Kidney (tissue), 13 donors: ENCODE measurements at regions not wholly inside any gene's neighbourhood (a gene's known extent, or its start where the extent isn't known, plus 50 kb on each side); places are given as distances from the start of the nearest gene placed in this dataset.

Experiments
- DNase-seq, 5 donors: peaks; one replicate each; pipeline ENCODE4 v3.0.0-alpha.2; 2013 to 2020
- FAIRE-seq: peaks from 2 replicates; lab custom pipeline; 2012; peaks lifted over from hg19 to GRCh38; lab: Jason Lieb, UNC
- H3K27ac ChIP-seq, 2 donors: one replicate each; pipeline ENCODE4 v1.7.0; 2013; ENCODE audit warnings: low read depth in 2 of 2, low read length in 2 of 2, inconsistent platforms in 1 of 2
- H3K27me3 ChIP-seq: one replicate; pipeline ENCODE4 v1.7.1; 2013; ENCODE audit warnings: low read length, inconsistent platforms; ENCODE audit not compliant: control insufficient read depth, insufficient read depth
- H3K36me3 ChIP-seq, 3 donors: one replicate each; pipeline versions ENCODE4 v1.7.0 to v1.7.1; 2013; ENCODE audit warnings: low read length in 3 of 3, control low read depth in 1 of 3, inconsistent platforms in 1 of 3; ENCODE audit not compliant: insufficient read depth in 3 of 3, control insufficient read depth in 2 of 3
- H3K4me1 ChIP-seq, 3 donors: one replicate each; pipeline versions ENCODE4 v1.7.0 to v1.7.1; 2013; ENCODE audit warnings: low read length in 3 of 3, inconsistent platforms in 1 of 3, low read depth in 1 of 3; ENCODE audit not compliant: control insufficient read depth in 2 of 3, insufficient read depth in 2 of 3
- H3K4me3 ChIP-seq, 3 donors: one replicate each; pipeline versions ENCODE4 v1.7.0 to v1.8.1; 2013; ENCODE audit warnings: low read length in 3 of 3, control low read depth in 1 of 3, inconsistent platforms in 1 of 3
- H3K9ac ChIP-seq, 3 donors: one replicate each; pipeline versions ENCODE4 v1.7.0 to v1.7.1; 2013; ENCODE audit warnings: low read length in 3 of 3, control low read depth in 1 of 3, inconsistent platforms in 1 of 3
- H3K9me3 ChIP-seq, 3 donors: one replicate each; pipeline versions ENCODE4 v1.7.0 to v1.7.1; 2013; ENCODE audit warnings: low read length in 3 of 3, control low read depth in 1 of 3, inconsistent platforms in 1 of 3; ENCODE audit not compliant: control insufficient read depth in 2 of 3, insufficient read depth in 1 of 3
- intact Hi-C: fragments of 100-400 bp; cut with DNase I; formaldehyde crosslinking; loops from one replicate; pipeline ENCODE4 v1.11.1; 2022
- TF ChIP-seq, protein P1 (sequence below): IDR thresholded peaks from 3 replicates; pipeline ENCODE4 v1.5.1; 2012; ENCODE audit warnings: mild to moderate bottlenecking, moderate library complexity, borderline replicate concordance; ENCODE audit not compliant: insufficient read depth; ENCODE audit errors: extremely low read depth
- donor health status: control.
- donor health status: control.
- donor health status: control.
- donor health status: control.
- donor health status: control.
- donor health status: DM: yes; HTN: yes; CAD: no.
- donor health status: Normal renal cell carcinoma (clear cell type).

- no peak for DNase-seq
- no peak for FAIRE-seq
- Histone ChIP-seq H3K27me3 (no peaks in the 10 kb centered on the region), H3K9ac (no peak overlapping the region), H3K9me3 (no peaks in the 10 kb centered on the region), H3K27ac (no peak overlapping the region), H3K4me3 (no peak overlapping the region), H3K36me3 (no peaks in the 10 kb centered on the region), H3K4me1 (no peaks in the 10 kb centered on the region)
- TF ChIP-seq, protein P1, sequence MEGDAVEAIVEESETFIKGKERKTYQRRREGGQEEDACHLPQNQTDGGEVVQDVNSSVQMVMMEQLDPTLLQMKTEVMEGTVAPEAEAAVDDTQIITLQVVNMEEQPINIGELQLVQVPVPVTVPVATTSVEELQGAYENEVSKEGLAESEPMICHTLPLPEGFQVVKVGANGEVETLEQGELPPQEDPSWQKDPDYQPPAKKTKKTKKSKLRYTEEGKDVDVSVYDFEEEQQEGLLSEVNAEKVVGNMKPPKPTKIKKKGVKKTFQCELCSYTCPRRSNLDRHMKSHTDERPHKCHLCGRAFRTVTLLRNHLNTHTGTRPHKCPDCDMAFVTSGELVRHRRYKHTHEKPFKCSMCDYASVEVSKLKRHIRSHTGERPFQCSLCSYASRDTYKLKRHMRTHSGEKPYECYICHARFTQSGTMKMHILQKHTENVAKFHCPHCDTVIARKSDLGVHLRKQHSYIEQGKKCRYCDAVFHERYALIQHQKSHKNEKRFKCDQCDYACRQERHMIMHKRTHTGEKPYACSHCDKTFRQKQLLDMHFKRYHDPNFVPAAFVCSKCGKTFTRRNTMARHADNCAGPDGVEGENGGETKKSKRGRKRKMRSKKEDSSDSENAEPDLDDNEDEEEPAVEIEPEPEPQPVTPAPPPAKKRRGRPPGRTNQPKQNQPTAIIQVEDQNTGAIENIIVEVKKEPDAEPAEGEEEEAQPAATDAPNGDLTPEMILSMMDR: no peak
- intact Hi-C loops: no loop called here
Measured at GRCh38 chr9:18009902-18010301, 431.0 kb downstream of the SH3GL2 start.

DNA sequence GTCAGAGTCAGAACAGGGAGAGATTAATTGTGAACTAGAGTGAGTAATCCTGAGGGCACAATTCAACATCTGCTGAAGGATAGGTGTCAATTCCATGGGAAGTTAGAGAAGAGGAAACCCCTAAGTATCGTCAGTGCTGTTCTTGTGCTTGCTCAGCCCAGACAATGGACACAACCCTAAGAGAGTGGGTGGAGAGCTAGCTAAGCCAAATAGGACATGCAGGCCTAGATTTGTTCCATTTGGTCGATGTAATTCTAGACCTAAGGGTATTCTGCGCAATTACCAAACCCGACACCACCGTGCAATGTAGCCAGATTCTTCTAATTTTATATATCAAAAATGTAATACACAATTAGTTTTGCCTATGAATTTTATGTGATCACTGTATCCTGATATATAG is 431.6 kb downstream of the SH3GL2 start:
- H3K9ac ChIP-seq: no peak overlapping the region
- no peaks in the 10 kb centered on the region for H3K9me3 ChIP-seq
- FAIRE-seq (no peak), DNase-seq (no peak)
- no peak overlapping the region for H3K27ac ChIP-seq
- no peak overlapping the region for H3K4me3 ChIP-seq
- H3K4me1 ChIP-seq: no peaks in the 10 kb centered on the region
- TF ChIP-seq, protein P1: no peak
- intact Hi-C loops: no loop called here
- H3K36me3 ChIP-seq: no peaks in the 10 kb centered on the region
- H3K27me3 ChIP-seq: no peaks in the 10 kb centered on the region

DNA sequence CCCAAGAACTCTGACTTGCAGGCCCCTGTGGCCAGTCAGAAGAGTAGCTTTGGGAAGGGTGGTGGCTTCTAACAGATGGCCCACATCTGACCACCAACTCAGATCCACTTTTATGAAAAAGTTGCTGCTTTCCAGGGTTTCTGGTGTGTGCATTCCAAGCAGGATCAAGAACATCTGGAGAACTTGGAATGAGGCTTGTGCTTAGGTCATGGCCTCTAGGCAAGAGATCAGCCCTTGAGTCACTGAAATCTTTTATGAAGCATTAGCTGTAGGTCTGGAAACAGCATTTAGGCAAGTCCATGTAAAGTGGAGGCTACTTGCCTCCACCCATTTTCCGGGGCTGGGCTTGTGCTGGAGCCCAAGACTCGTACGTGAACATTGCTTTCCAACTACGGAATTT is 433.3 kb downstream of the SH3GL2 start:
- TF ChIP-seq, protein P1: no peak
- H3K9ac ChIP-seq: no peak overlapping the region
- intact Hi-C loops: no loop called here

DNA sequence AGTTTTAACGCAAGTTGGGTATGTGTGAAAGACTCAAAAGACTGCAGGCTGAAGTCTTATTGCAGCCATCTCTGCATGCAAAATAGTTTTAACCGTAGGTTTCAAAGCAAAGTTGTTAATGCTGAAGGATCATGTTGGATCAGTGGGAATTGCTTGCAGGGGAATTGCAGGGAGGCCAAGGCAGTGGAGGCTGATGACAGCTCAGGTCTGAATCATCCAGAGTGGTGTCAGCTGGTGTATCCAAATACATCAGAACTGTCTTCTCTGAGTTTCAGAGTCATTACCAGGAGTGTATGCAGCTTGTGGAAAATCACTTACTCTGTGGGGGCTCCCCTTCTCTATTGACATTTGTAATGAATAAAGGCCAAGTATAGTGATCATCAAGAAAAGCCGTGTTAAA is 435.7 kb downstream of the SH3GL2 start:
- Histone ChIP-seq H3K27ac (no peak overlapping the region), H3K9ac (no peak overlapping the region), H3K4me1 (no peaks in the 10 kb centered on the region), H3K36me3 (no peaks in the 10 kb centered on the region), H3K27me3 (no peaks in the 10 kb centered on the region), H3K4me3 (no peak overlapping the region), H3K9me3 (peaks cover 0 to 3% (median 0%) of the 10 kb centered on the region in 3 donors)
- TF ChIP-seq, protein P1: no peak
- intact Hi-C loops: no loop called here
- FAIRE-seq (no peak), DNase-seq (no peak)

More for the DNA sequence above, 433.3 kb downstream of the SH3GL2 start:
- H3K27ac ChIP-seq: no peak overlapping the region
- no peak for DNase-seq
- no peaks in the 10 kb centered on the region for H3K27me3 ChIP-seq
- H3K4me1 ChIP-seq: no peaks in the 10 kb centered on the region
- H3K9me3 ChIP-seq: no peaks in the 10 kb centered on the region
- FAIRE-seq: no peak
- no peak overlapping the region for H3K4me3 ChIP-seq
- no peaks in the 10 kb centered on the region for H3K36me3 ChIP-seq
